ENCODE measurements at regions not wholly inside any gene's neighbourhood (a gene's known extent, or its start where the extent isn't known, plus 50 kb on each side); places are given as distances from the start of the nearest gene placed in this dataset.

- TF ChIP-seq CTCF (IDR thresholded peaks at IDR 0.05) (no peak), NR3C1 (CRISPR knock-in tag; conservative IDR thresholded peaks at IDR 0.05; ENCODE audit: low read depth) (no peak), SP1 (CRISPR knock-in tag; conservative IDR thresholded peaks at IDR 0.05) (no peak), ZNF121 (CRISPR knock-in tag; IDR thresholded peaks at IDR 0.05) (no peak), USF2 (CRISPR knock-in tag; IDR thresholded peaks at IDR 0.05) (no peak), JAZF1 (CRISPR knock-in tag; IDR thresholded peaks at IDR 0.05) (no peak)
Observed at GRCh38 chr5:96297290-96297689, 135.8 kb downstream of the PCSK1 start.
